SW480 (cell line): ENCODE measurements at regions not wholly inside any gene's neighbourhood (a gene's known extent, or its start where the extent isn't known, plus 50 kb on each side); places are given as distances from the start of the nearest gene placed in this dataset.
"Not testable (repeated sequence)": the region's sequence is repeated elsewhere in the genome, so short reads cannot be mapped to it uniquely, and the experiment has no call there.

Source experiments
- DNase-seq: peaks from one replicate; pipeline ENCODE4 v3.0.0-alpha.2; 2016; ENCODE audit warnings: low spot score

DNA sequence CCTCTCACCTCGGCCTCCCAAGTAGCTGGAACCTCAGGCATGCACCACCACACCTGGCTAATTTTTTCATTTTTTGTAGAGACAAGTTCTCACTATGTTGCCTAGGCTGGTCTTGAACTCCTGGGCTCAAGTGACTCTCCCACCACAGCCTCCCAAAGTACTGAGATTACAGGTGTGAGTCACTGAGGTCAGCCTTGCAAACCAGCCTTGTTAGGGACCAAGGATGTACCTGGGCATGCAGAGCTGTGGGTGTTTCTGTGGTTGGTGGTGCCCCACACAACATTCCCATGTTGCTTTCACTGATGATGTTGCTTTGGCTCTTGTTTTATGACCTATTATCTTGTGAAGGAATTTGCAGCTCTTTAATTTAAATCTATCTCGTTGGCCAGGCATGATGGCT lies 54.8 kb downstream of the OTUD1 start:
- DNase-seq: peak; percentile 46

DNA sequence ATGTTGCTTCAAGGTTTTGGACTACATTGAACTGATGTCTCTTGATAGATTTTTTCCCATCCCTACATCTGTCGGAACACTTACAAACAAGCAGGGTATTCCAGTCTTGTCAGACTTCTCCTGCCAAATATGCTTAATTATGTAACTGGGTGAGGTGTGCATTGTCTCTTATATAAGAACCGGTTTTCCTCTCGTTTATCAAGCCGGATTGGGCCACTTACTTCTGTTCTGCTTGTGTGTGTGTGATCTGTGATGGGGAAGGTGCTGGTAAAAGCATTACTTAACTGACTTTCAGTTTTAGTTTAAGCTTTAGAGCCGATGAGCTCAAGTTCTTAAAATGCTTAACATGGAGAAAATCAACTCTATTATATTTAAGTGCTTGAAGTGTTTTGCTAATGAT lies 57.9 kb downstream of the OTUD1 start:
- no peak for DNase-seq

DNA sequence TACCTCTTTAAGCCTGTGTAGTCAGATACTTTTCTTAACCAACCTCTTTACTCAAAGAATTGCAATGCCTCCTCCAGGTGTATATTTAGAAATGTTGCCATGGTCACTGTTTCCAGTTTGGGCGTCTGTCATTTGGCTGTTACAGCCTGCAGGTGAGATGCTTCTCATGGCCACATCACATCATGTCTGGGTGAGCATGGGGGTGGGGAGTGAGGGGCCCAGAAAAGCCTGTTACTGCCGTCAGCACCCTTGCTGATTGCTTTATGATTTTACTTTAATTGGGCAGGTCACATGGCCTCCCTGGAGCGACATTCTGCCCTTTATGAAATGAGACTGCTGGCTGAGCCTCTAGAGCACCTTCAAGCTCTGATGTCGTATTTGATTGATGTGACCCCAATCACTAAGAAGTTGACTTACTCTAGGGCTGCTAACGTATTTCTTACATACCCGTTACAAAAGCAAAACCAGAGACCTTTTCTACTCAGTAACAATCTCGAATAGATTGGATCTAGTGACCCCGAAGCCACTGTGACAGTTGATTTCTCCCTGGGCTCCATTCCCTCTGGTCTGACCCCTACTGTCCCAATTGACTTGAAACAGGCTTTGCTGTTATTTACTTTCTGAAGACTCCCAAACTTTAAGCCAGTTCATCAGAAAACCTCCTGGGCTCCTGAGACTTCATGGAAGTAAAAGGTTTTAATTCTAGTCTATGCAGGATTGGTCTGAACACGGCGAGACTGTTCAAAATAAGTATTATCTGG lies 60.7 kb downstream of the OTUD1 start:
- no peak for DNase-seq

DNA sequence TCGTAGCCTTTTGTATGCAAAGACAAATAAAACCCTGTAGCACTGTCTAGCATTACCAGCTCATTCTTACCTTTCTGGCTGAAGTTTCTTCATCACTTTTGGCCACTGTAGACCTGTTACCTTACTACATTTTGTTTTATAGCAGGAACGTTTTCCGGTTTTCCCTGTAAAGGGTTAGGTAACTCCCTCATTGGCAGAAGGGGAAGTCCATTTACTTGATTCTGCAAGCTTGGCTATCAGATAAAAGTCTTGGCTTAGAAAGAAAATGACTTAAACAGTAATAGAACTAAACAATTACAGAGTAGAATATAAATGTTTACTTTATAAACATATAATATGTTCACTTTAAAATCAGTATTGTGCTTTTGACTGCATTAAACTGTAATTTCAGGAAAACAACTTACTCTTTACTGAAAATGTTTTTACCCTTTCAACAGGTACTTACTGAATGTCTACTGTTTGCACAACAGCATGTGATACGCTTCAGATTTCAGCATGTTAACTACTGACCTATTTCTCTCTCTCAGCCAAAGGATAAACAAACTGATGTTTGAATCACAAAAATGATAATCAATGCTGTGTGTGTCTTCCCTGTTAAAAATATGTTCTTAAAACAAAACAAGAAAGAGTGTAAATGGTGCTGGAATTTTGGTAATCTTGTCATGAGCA lies 67.1 kb downstream of the OTUD1 start:
- no peak for DNase-seq

DNA sequence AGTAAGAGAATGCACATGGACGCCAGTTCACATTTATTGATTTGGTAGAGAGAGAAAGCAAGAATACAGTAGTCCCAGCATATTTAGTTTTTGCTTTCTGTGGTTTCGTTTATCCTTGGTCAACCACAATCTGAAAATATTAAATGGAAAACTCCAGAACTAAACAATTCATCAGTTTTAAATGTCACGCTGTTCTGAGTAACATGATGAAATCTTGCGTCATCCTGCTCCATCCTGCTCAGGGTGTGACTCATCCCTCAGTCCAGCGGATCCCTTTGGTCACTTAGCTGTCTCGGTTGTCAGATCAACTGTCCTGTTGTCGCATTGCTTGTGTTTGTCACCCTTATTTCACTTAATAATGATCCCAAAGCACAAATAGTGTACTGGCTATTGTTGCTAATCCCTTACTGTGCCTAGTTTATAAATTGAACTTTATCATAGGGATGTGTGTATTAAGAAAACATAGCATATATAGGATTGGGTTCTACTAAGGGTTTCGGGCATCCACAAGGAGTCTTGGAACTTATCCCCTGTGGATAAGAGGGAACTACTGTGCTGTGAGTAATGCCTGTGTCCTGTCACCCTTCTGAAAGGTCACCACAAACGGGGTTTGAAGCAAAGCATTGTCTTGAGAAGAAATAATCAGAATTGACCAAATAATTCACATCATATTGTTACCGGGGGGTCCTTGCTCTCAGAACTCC lies 73.6 kb downstream of the OTUD1 start:
- DNase-seq: peak; percentile 70

DNA sequence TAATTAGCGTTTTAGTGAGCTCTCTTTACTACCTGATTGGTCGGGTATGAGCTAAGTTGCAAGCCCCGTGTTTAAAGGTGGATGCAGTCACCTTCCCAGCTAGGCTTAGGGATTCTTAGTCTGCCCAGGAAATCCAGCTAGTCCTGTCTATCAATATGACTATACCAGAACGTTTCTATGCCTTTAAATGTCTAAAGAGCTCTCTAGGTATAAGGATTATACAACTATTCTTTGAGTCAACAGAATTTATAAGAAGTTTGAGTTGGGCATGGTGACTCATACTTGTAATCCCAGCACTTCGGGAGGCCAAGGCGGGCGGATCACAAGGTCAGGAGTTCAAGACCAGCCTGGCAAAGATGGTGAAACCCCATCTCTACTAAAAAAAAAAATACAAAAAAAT lies 74.7 kb downstream of the OTUD1 start:
- not testable (repeated sequence) for DNase-seq

GRCh38 chr10:23514321-23514720 lies 75.4 kb downstream of the OTUD1 start:
- no peak for DNase-seq

DNA sequence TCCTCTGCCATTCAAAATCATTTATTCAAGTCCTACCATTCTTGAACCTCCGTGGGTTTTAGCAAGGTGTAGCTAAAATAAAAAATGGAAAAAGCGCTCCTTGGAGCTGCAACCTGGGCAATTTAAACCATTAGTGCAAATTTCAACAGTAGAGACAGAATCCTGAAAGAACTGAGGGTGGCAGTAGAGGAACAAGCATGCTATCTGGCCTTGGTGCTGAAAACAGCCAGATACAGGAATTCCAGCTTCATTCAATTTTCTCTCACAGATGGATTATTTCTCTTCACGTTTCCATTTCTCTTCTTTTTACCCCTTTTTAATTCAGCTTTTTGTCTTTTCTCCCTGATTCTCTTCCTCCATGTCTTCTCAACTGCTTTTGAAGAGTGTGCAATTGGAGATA lies 77.7 kb downstream of the OTUD1 start:
- DNase-seq: peak; percentile 33

- no peak for DNase-seq
These were observed 78.3 kb downstream of the OTUD1 start for GRCh38 chr10:23517155-23517554.

- DNase-seq: no peak
These were observed 82.9 kb downstream of the OTUD1 start for GRCh38 chr10:23521735-23522134.

GRCh38 chr10:23522345-23522744 lies 83.5 kb downstream of the OTUD1 start:
- DNase-seq: no peak

DNA sequence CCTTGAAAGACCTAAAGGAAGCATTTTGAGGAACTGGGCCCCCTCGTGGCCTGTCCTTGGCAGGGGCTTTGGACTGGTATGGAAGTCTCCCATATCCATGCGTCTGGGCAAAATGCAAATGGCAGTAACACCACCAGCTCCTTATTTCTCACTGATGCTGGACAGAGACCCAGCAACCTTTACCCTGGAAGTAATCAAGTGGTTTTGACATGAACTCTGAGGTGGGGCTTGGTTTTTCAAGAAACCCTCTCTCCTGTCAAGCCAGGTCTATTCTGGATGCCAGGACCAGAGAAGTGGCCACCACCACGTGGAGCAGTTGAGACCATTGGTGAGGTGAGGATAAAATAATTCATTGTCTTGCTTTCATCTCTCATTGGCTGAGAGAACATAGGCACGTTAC lies 84.4 kb downstream of the OTUD1 start:
- DNase-seq: no peak

- DNase-seq: peak; percentile 36
These were observed 86.5 kb downstream of the OTUD1 start for GRCh38 chr10:23525406-23525805.

- DNase-seq: no peak
These were observed 89.5 kb downstream of the OTUD1 start for GRCh38 chr10:23528419-23528818.

DNA sequence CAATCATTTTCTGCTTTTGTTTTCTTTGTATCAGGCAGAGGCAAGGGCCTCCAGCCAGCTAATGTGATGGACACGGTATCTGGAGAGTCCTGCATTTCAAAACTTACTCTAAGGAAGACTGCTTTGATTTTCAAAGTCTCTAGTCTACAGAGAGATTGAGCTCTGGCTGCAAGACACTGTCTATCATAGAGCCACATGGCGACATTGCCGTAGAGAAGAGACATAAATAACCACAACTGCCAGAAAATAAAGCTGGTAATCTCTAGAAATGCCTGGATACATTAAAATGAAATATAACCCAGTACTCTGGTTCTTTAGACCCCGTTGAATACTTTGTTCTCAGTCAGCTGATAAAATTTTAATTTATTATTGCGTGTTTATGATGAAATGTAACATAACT lies 90.8 kb downstream of the OTUD1 start:
- no peak for DNase-seq

DNA sequence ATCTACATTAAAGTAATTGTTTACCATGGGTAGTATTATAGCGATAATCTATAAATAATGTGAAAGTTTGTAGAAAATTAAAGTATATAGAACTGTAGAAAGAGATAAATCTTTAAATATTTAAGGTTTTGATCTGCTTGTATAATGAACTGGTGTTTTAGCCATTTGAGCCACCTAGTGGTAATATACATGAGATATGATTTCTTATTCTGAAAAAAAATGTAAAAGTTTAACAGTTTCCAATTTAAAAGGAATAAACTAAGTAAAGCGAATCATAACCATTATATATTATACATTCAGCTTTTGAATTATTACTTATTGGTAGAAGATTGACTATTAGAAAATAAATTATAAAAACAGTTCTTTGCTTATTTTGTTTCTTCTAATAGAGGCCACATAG lies 91.2 kb downstream of the OTUD1 start:
- DNase-seq: peak; percentile 16

DNA sequence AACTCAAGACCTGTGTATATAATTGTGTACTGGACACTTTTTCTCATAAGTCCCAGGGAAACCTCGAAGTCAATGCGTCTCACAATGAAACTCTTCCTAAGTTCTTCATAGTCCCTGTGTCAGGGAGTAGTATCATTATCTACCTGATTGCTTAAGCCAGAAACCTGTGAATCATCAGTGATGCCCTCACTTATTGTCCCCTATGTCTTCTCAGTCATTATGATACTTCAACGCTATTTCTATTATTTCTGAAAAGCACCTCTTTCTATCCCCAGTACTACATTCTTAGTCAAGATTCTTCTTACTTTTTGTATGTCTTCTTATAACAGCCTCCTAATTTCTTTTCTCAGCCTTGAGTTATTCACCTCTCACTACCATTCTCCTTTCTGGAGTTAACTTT lies 94.3 kb downstream of the OTUD1 start:
- DNase-seq: no peak

DNA sequence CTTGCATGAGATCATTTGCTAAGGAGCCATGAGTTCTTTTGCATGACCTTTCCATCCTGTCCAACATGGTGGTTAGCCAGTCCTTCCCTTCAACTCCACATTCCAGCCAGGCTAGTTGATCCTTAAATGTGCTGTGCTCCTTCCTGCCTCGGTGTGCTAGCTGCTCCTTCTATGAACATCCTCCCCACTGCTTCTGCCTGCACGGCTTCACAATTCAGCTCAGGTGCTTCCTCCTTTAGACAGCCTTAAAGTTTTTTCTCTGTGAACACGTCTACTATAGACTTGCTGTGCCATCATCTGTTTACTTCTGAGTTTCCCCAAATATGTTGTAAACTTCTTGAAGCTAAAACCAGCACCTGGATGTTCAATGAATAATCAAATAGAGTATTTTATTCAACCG lies 95.5 kb downstream of the OTUD1 start:
- no peak for DNase-seq

DNA sequence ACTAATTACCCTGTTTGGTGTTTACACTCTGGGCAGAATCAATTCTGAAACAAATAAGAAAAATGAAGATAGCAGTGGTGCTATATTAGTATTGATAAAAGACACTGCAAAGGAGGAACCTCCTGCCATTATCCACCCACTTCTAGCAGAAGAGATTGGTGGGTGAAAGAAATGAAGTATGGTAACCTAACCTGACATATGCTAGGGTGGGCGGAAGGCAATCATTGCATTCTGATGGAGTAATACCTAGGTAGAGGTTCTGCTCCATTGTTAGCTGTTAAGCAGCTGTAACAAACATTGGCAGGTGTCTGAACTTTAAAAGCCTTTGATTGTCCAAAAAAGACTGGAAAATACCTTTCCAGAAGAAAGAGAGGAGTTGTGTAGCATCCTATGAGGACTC lies 95.9 kb downstream of the OTUD1 start:
- DNase-seq: no peak

GRCh38 chr10:23535381-23535780 lies 96.5 kb downstream of the OTUD1 start:
- peak; percentile 6 for DNase-seq

GRCh38 chr10:23538968-23539367 lies 100.1 kb downstream of the OTUD1 start:
- DNase-seq: no peak

DNA sequence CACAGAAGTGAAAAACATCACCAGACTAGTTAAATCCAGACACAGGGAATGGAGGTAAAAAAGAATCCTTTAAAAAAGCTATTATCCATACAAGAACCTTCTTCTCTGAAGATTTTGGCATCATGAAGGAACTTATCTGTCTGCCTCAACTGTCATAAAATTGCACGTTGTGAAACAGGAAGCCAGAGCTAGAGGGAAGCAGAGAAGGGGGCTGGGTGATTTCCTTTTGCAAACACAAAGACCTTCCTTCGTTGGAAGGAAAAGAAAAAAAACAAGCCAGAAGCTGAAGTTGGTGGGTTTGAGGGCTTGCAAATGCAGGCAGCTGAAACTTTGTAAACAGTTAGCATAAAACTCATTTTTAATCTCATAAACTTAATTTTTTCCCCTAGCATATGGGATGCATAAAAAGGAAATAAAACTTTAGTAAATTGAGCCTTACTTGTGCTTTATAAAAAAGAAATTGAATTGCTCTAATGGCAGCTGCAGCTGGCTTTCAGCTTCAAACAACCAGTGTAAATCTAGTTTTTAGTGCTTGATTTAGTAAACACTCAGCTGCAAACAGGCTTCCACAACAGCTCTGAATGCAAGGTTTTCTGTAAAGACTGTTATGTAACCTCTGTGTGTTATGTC lies 101.6 kb downstream of the OTUD1 start:
- DNase-seq: no peak
